HG02678 (cell line): ENCODE measurements at regions not wholly inside any gene's neighbourhood (a gene's known extent, or its start where the extent isn't known, plus 50 kb on each side); places are given as distances from the start of the nearest gene placed in this dataset.
"Not testable (repeated sequence)": the region's sequence is repeated elsewhere in the genome, so short reads cannot be mapped to it uniquely, and the experiment has no call there.

Experiments used
- ATAC-seq: cut with Tn5 transposase; IDR thresholded peaks from one replicate; pipeline ENCODE4 v1.9.1; 2021; ENCODE audit warnings: mild to moderate bottlenecking, moderate library complexity; ENCODE audit not compliant: unreplicated experiment

- no peak for ATAC-seq
Observed at GRCh38 chr16:72604375-72604774, 432.4 kb upstream of the PMFBP1 start.

GRCh38 chr16:72602499-72602898, 430.5 kb upstream of the PMFBP1 start:
- no peak for ATAC-seq

GRCh38 chr16:72598696-72599095, 426.7 kb upstream of the PMFBP1 start:
- no peak for ATAC-seq

DNA sequence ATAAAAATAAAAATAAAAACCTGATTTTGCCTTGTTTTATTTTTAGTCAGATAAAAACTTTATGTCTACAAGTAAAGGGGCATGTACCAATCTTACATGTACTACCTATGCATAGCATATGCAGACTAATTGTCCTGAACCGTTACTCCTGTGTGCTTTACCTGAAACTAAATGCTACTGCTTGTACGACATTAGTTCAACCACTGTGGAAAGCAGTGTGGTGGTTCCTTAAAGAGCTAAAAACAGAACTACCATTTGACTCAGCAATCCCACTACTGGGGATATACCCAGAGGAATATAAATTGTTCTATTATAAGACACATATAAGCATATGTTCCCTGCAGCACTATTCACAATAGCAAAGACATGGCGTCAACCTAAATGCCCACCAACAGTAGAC, 426.0 kb upstream of the PMFBP1 start:
- ATAC-seq, result no peak

- no peak for ATAC-seq
Observed at GRCh38 chr16:72596373-72596772, 424.4 kb upstream of the PMFBP1 start.

DNA sequence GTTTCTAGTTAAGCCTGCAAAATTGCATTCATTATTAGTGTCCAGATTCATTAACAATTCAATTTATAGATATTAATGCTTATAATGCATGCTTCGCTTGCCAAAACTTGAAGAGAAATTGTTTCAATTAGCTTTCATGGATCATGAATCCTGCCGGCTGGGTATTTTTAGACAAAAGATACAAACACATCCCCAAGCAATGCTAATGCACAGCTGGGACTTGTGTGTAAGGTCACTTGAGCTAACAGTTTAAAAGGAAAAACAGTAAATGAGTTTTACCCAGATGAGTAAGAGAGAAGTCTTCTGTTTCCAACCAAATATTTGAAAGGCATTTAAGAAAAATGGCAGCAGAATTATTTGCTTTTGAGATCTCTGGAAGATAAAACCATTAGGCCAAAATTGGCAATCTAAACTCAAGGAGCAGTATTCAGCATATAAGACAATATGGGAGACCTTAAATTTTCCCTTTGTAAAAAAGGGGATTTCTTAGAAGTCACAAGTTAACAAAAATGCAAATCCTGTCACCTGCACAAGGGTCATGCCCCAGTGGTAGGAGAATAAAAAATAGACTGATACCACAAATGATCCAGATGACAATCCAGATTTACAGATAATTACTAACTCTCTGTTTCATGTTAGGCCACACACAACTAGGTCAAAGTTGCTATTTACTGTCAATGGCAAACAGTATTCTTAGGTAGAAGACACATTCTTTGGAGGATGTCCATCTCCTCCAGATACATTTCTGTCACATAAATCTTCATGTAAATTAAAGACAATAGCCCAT, 418.4 kb upstream of the PMFBP1 start:
- peak; percentile 87 for ATAC-seq

- no peak for ATAC-seq
Observed at GRCh38 chr16:72588551-72588950, 416.6 kb upstream of the PMFBP1 start.

DNA sequence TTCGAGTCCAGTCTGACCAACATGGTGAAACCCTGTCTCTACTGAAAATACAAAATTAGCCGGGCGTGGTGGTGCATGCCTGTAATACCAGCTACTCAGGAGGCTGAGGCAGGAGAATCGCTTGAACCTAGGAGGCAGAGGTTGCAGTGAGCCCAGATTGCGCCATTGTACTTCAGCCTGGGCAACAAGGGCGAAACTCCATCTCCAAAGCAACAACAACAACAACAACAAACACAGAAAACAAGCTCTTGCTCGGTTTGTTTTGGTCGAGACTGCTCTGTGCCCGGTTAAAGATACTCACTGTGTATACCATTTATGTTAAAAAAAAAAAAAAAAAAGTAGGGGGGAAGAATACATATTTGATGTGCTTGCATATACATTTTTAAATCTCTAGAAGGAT, 406.1 kb upstream of the PMFBP1 start:
- ATAC-seq, result not testable (repeated sequence)

DNA sequence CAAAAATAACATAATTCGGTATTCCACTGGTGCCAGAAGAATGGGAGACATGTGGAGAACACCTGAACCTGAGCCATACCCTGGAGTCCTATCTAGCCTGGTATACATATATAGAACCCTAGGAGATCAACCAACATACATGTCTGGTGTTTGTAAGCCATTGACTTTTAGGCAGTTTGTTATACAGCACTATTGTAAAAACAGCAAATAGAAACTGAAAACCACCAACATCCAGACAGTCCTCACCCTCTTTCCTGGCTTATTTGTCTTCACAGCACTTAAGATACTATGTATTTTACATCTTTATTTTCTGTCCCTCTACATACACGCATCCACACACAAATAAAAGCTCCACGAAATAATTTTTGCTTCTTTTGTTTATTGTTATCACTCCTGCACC, 404.2 kb upstream of the PMFBP1 start:
- ATAC-seq, result no peak

DNA sequence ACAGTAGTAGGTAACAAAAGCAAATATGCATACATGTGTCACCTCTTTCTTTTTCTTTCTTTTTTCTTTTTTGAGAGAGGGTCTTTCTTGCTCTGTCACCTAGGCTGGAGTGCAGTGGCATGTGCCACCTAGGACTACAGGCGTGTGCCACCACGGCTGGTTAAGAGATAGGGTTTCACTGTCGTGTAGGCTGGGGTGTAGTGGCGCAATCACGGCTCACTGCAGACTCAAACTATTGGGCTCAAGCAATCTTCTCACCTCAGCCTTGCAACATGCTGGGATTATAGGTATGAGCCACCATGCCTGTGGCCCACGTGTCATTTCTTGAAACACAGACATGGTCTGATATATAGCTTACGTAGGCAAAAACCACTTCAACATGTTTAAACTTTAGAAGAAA, 397.7 kb upstream of the PMFBP1 start:
- ATAC-seq, result no peak

GRCh38 chr16:72568502-72568901, 396.5 kb upstream of the PMFBP1 start:
- ATAC-seq, result no peak

- ATAC-seq, result no peak
Observed at GRCh38 chr16:72566174-72566573, 394.2 kb upstream of the PMFBP1 start.

GRCh38 chr16:72565106-72565505, 393.2 kb upstream of the PMFBP1 start:
- no peak for ATAC-seq

DNA sequence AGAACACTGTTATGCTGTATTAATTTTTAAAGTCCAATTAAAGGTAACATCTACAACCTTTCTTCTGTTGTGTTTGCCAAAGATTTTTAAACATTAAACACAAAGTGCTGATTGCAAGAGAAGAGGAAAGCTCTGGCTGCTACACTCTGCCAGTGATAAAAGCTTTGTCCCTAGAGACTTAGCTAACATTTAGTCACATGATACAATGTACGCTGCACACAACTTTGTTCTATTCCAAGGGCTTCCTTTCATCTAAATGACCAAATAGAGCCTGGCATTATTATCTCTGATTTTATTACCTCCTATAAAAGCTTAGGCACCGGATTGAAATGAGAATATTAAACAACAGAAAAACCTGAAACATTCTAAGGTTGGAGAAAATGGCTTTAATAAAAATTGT, 388.7 kb upstream of the PMFBP1 start:
- ATAC-seq, result no peak

GRCh38 chr16:72558501-72558900, 386.5 kb upstream of the PMFBP1 start:
- no peak for ATAC-seq

- no peak for ATAC-seq
Observed at GRCh38 chr16:72554935-72555334, 383.0 kb upstream of the PMFBP1 start.

DNA sequence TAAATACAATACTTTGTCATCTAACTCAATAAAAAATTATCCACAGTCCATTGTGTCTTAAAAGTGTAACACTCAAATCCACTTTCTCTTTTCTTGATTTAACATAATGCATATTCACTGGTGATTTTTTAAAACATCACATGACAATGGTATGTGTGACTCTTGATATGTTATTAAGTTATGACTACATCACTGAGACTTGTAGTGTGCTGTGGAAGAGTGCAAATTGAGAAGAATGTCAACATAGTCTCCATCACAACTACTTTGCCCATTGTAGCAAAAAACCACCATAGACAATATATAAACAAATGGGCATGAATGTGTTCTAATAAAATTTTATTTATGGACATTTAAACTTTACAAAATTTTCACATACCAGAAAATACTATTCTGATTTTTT, 380.7 kb upstream of the PMFBP1 start:
- no peak for ATAC-seq

DNA sequence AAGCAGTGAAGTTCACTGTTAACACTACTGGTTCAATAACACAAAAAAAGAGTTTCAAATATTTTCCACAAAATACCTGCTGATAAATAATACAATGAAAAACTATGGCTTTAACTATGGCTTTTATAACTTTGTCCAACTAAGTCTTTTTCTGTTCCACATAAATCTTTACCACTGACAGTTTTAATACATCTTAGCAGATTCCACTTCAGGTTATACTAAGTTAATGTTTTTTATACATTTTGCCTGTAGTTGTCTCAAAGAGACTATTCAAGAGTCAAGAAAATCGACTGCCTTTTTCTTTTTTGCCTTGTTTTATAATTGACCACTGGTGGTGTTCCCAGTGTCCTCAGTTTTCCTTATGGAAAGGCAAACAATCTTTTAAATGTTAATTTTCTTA, 379.7 kb upstream of the PMFBP1 start:
- no peak for ATAC-seq

- no peak for ATAC-seq
Observed at GRCh38 chr16:72549878-72550277, 377.9 kb upstream of the PMFBP1 start.

- no peak for ATAC-seq
Observed at GRCh38 chr16:72542102-72542501, 370.1 kb upstream of the PMFBP1 start.

DNA sequence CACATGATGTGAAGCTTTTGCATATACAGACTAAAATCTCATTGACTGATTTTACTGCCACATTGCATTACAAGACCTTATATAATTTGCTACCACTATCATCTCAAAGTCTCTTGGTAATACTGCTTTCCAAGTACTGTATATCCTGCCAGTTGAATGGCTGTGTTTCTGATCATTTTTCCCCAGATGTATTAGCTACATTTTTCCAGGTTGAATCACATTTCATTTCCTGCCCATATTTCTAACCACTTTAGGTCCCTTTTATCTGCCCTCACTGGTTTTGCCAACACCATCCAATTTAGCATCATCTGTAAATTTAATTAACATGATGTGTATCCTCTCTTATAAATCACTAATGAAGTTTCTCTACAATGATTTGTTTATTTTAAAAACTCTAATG, 365.7 kb upstream of the PMFBP1 start:
- no peak for ATAC-seq

DNA sequence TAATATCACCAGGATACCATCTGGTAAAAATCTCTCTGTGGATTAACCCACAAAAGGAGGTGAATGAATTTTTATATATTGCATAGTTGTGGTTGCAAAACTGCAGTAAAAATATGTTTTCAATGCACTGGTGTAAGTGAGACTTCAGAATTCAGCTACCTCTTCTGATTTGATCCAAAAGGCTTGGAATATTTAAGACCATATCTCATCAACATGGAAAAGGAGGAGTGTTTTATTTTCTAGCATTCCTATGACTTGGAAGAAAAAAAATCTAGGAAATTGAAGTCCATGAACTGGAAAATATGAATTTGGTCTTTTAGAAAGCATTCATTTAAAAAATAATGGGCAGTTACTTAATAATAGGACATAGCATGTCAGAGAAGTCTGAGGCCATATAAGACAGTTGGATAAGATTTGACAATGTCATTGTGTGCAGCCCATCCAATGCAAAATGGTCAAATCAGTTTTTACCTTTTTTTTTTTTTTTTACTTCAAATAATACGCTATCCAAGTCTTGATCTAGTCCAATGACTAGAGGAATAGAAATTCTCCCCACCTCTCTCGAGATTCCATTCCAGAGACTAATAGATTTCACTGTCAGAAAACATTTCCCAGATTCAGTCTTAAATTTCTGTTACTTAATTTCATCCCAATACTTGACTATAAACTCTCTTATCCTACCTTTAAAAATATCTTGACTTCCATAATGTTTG, 364.9 kb upstream of the PMFBP1 start:
- no peak for ATAC-seq
